NCI-H69 (cell line): ENCODE measurements at regions not wholly inside any gene's neighbourhood (a gene's known extent, or its start where the extent isn't known, plus 50 kb on each side); places are given as distances from the start of the nearest gene placed in this dataset.

Experiments
- DNase-seq: peaks from one replicate; lab custom pipeline; 2025; lab: John Stamatoyannopoulos, UW

GRCh38 chr9:1331546-1332038 is 281.4 kb downstream of the DMRT2 start:
- DNase-seq = no peak

- no peak for DNase-seq
These were observed 282.0 kb downstream of the DMRT2 start for GRCh38 chr9:1332156-1332555.

GRCh38 chr9:1335174-1335573 is 285.0 kb downstream of the DMRT2 start:
- DNase-seq = no peak

- no peak for DNase-seq
These were observed 287.0 kb downstream of the DMRT2 start for GRCh38 chr9:1337169-1337568.

- no peak for DNase-seq
These were observed 290.2 kb downstream of the DMRT2 start for GRCh38 chr9:1340390-1340789.

GRCh38 chr9:1353291-1353690 is 303.1 kb downstream of the DMRT2 start:
- no peak for DNase-seq

- DNase-seq = no peak
These were observed 303.9 kb downstream of the DMRT2 start for GRCh38 chr9:1354086-1354485.

- DNase-seq = no peak
These were observed 304.4 kb downstream of the DMRT2 start for GRCh38 chr9:1354606-1355005.

- no peak for DNase-seq
These were observed 305.5 kb downstream of the DMRT2 start for GRCh38 chr9:1355656-1356055.

GRCh38 chr9:1362845-1363244 is 312.7 kb downstream of the DMRT2 start:
- DNase-seq = no peak

GRCh38 chr9:1366276-1366675 is 316.1 kb downstream of the DMRT2 start:
- DNase-seq = no peak

- no peak for DNase-seq
These were observed 319.1 kb downstream of the DMRT2 start for GRCh38 chr9:1369297-1369696.

- no peak for DNase-seq
These were observed 323.3 kb downstream of the DMRT2 start for GRCh38 chr9:1373445-1373844.

- DNase-seq = no peak
These were observed 333.8 kb downstream of the DMRT2 start for GRCh38 chr9:1383899-1384455.

- no peak for DNase-seq
These were observed 334.7 kb downstream of the DMRT2 start for GRCh38 chr9:1384816-1385215.

- no peak for DNase-seq
These were observed 336.3 kb downstream of the DMRT2 start for GRCh38 chr9:1386420-1386819.

GRCh38 chr9:1388216-1388615 is 338.1 kb downstream of the DMRT2 start:
- no peak for DNase-seq

GRCh38 chr9:1400983-1401382 is 350.8 kb downstream of the DMRT2 start:
- DNase-seq = no peak

- DNase-seq = no peak
These were observed 354.8 kb downstream of the DMRT2 start for GRCh38 chr9:1404940-1405339.

- no peak for DNase-seq
These were observed 361.7 kb downstream of the DMRT2 start for GRCh38 chr9:1411826-1412225.

- no peak for DNase-seq
These were observed 364.6 kb downstream of the DMRT2 start for GRCh38 chr9:1414711-1415131.

GRCh38 chr9:1415146-1415545 is 365.0 kb downstream of the DMRT2 start:
- no peak for DNase-seq

GRCh38 chr9:1416261-1416660 is 366.1 kb downstream of the DMRT2 start:
- no peak for DNase-seq

- no peak for DNase-seq
These were observed 371.3 kb downstream of the DMRT2 start for GRCh38 chr9:1421436-1421835.

GRCh38 chr9:1427875-1428274 is 377.7 kb downstream of the DMRT2 start:
- no peak for DNase-seq
